ENCODE measurements at regions not wholly inside any gene's neighbourhood (a gene's known extent, or its start where the extent isn't known, plus 50 kb on each side); places are given as distances from the start of the nearest gene placed in this dataset.

- Histone ChIP-seq H3K4me1 (no peaks in the 10 kb centered on the region), H3K36me3 (no peaks in the 10 kb centered on the region), H3K9me3 (no peaks in the 10 kb centered on the region), H3K9ac (ENCODE audit: low read depth in 2 of 2, low read length in 2 of 2) (peak overlapping the region in 1 of 2 donors; percentile 2), H3K4me3 (no peak overlapping the region), H3K27ac (no peak overlapping the region), H3K27me3 (no peaks in the 10 kb centered on the region)
- peak; percentile 22 for DNase-seq
- TF ChIP-seq CTCF (IDR thresholded peaks at IDR 0.05) = no peak
- intact Hi-C loops (cut with DNase I) = no loop called here
These were observed 344.3 kb downstream of the ZNF608 start for GRCh38 chr5:124402144-124402581.

- Histone ChIP-seq H3K4me3 (no peak overlapping the region), H3K9ac (ENCODE audit: low read depth in 2 of 2, low read length in 2 of 2) (peak overlapping the region in 1 of 2 donors; percentile 2), H3K27me3 (no peaks in the 10 kb centered on the region), H3K4me1 (no peaks in the 10 kb centered on the region), H3K36me3 (no peaks in the 10 kb centered on the region), H3K27ac (no peak overlapping the region), H3K9me3 (no peaks in the 10 kb centered on the region)
- no peak for DNase-seq
- intact Hi-C loops (cut with DNase I) = no loop called here
- no peak for TF ChIP-seq CTCF (IDR thresholded peaks at IDR 0.05)
These were observed 344.8 kb downstream of the ZNF608 start for GRCh38 chr5:124401476-124402143.

- Histone ChIP-seq H3K36me3 (no peaks in the 10 kb centered on the region), H3K9ac (ENCODE audit: low read depth in 2 of 2, low read length in 2 of 2) (no peak overlapping the region), H3K4me1 (no peaks in the 10 kb centered on the region), H3K4me3 (no peak overlapping the region), H3K9me3 (no peaks in the 10 kb centered on the region), H3K27ac (no peak overlapping the region), H3K27me3 (no peaks in the 10 kb centered on the region)
- DNase-seq = no peak
- intact Hi-C loops (cut with DNase I) = no loop called here
- TF ChIP-seq CTCF (IDR thresholded peaks at IDR 0.05) = no peak
These were observed 346.9 kb downstream of the ZNF608 start for GRCh38 chr5:124399426-124399961.

- H3K27ac ChIP-seq = no peak overlapping the region
- H3K36me3 ChIP-seq = no peaks in the 10 kb centered on the region
- no peak for DNase-seq
- H3K4me1 ChIP-seq = no peaks in the 10 kb centered on the region
- no peaks in the 10 kb centered on the region for H3K9me3 ChIP-seq
- intact Hi-C loops (cut with DNase I) = no loop called here
- H3K4me3 ChIP-seq = no peak overlapping the region
- no peak for TF ChIP-seq CTCF (IDR thresholded peaks at IDR 0.05)
- H3K27me3 ChIP-seq = no peaks in the 10 kb centered on the region
- H3K9ac ChIP-seq (ENCODE audit: low read depth in 2 of 2, low read length in 2 of 2) = no peak overlapping the region
These were observed 348.0 kb downstream of the ZNF608 start for GRCh38 chr5:124398460-124398859.

- Histone ChIP-seq H3K27me3 (no peaks in the 10 kb centered on the region), H3K9ac (ENCODE audit: low read depth in 2 of 2, low read length in 2 of 2) (no peak overlapping the region), H3K36me3 (no peaks in the 10 kb centered on the region), H3K9me3 (no peaks in the 10 kb centered on the region), H3K27ac (no peak overlapping the region), H3K4me1 (no peaks in the 10 kb centered on the region), H3K4me3 (no peak overlapping the region)
- intact Hi-C loops (cut with DNase I) = no loop called here
- TF ChIP-seq CTCF (IDR thresholded peaks at IDR 0.05) = no peak
- DNase-seq = no peak
These were observed 349.1 kb downstream of the ZNF608 start for GRCh38 chr5:124397317-124397716.

All from colonic mucosa (tissue), 4 donors.